Right lobe of liver (tissue), 6 donors: ENCODE measurements at regions not wholly inside any gene's neighbourhood (a gene's known extent, or its start where the extent isn't known, plus 50 kb on each side); places are given as distances from the start of the nearest gene placed in this dataset.

Source experiments
- ATAC-seq, 4 donors: fragments of 200-7000 bp; cut with Tn5 transposase; one replicate each; pipeline ENCODE4 v1.9.1; 2020; ENCODE audit warnings: mild to moderate bottlenecking in 4 of 4, moderate library complexity in 4 of 4
- DNase-seq, 3 donors: peaks; one replicate each; pipeline ENCODE4 v3.0.0-alpha.2; 2020
- H3K27ac ChIP-seq, 3 donors: fragments of 200-600 bp; one replicate each; pipeline ENCODE4 v1.8.0; 2022
- H3K27me3 ChIP-seq, 2 donors: fragments of 200-600 bp; one replicate each; pipeline ENCODE4 v1.8.0; 2022
- H3K36me3 ChIP-seq, 4 donors: fragments of 200-600 bp; sonication (generic) in 1 of 4; one replicate each; pipeline versions ENCODE4 v1.5.1 to v1.8.0; 2017 to 2022; ENCODE audit warnings: control low read depth in 1 of 4
- H3K4me1 ChIP-seq, 4 donors: fragments of 200-600 bp; sonication (generic) in 1 of 4; one replicate each; pipeline versions ENCODE4 v1.5.1 to v1.8.0; 2017 to 2022; ENCODE audit warnings: control low read depth in 1 of 4
- H3K4me3 ChIP-seq, 3 donors: fragments of 200-600 bp; one replicate each; pipeline ENCODE4 v1.8.0; 2022
- H3K9me3 ChIP-seq, 4 donors: fragments of 200-600 bp; sonication (generic) in 1 of 4; one replicate each; pipeline versions ENCODE4 v1.5.1 to v1.8.0; 2017 to 2022; ENCODE audit warnings: control low read depth in 1 of 4
- POLR2A ChIP-seq: fragments of 450-650 bp; IDR thresholded peaks from one replicate; pipeline ENCODE4 v1.6.1; 2017; ENCODE audit warnings: antibody characterized with exemption, mild to moderate bottlenecking
- WGBS: methylation state at CpG from one replicate; pipeline ENCODE4 v1.1.6; 2018; ENCODE audit warnings: low coverage, low lambda C conversion rate; ENCODE audit not compliant: insufficient coverage; ENCODE audit errors: missing lambda C conversion rate; 5-methylcytosine and 5-hydroxymethylcytosine counted together
- intact Hi-C, 2 donors: fragments of 100-400 bp; cut with DNase I; formaldehyde crosslinking; loops; one replicate each; pipeline versions ENCODE4 v1.11.2 to v1.14.1; 2022
- TF ChIP-seq, protein P1 (sequence below), 4 donors: fragments of 200-600 bp in 3 of 4; fragments of 450-650 bp in 1 of 4; IDR thresholded peaks; one replicate each; pipeline versions ENCODE4 v1.5.1 to v1.8.0; 2016 to 2022; ENCODE audit warnings: antibody characterized with exemption in 4 of 4, mild to moderate bottlenecking in 2 of 4
- donor health status: DM: no; HTN: yes; CAD: no.
- donor health status: DM: no; HTN: no; CAD: no.
- donor health status: DM: no; HTN: no; CAD: no.
- donor health status: DM: no; HTN: yes; CAD: no.
- donor health status: DM: no; HTN: yes; CAD: no.

- no peak for DNase-seq
- H3K27ac ChIP-seq: no peak overlapping the region
- H3K27me3 ChIP-seq: no peaks in the 10 kb centered on the region
- H3K9me3 ChIP-seq: no peaks in the 10 kb centered on the region
- TF ChIP-seq, protein P1, sequence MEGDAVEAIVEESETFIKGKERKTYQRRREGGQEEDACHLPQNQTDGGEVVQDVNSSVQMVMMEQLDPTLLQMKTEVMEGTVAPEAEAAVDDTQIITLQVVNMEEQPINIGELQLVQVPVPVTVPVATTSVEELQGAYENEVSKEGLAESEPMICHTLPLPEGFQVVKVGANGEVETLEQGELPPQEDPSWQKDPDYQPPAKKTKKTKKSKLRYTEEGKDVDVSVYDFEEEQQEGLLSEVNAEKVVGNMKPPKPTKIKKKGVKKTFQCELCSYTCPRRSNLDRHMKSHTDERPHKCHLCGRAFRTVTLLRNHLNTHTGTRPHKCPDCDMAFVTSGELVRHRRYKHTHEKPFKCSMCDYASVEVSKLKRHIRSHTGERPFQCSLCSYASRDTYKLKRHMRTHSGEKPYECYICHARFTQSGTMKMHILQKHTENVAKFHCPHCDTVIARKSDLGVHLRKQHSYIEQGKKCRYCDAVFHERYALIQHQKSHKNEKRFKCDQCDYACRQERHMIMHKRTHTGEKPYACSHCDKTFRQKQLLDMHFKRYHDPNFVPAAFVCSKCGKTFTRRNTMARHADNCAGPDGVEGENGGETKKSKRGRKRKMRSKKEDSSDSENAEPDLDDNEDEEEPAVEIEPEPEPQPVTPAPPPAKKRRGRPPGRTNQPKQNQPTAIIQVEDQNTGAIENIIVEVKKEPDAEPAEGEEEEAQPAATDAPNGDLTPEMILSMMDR (IDR thresholded peaks at IDR 0.05): no peak
- TF ChIP-seq POLR2A: no peak
- WGBS: 49% methylated on average over 6 of the region's 6 CpGs
- intact Hi-C loops: no loop called here
- no peak for ATAC-seq
- no peaks in the 10 kb centered on the region for H3K4me1 ChIP-seq
- no peaks in the 10 kb centered on the region for H3K36me3 ChIP-seq
- H3K4me3 ChIP-seq: no peak overlapping the region
Observed at GRCh38 chr2:147030966-147031720, 813.7 kb upstream of the ACVR2A start.

DNA sequence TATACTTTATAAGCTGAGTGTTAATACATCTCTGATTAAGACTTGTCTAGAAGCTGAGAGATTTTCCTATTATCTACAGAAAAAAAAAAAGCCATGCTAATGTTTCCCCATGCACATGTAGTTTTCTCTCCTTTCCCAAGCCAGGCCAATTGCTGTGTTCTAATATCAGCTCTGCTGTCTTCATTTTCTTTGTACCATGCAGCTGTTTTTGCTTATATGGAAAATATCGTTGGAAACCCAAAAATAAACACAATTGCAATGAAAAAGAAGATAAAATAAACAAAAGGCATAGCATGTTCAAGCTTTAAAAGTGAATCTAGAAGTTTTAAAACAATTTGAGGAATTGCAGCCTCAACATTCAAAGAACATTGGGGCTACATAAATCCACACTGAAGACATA, 817.4 kb upstream of the ACVR2A start:
- ATAC-seq: no peak
- H3K27me3 ChIP-seq: no peaks in the 10 kb centered on the region
- 14% methylated on average over 1 of the region's 1 CpG for WGBS
- intact Hi-C loops: no loop called here
- TF ChIP-seq, protein P1 (IDR thresholded peaks at IDR 0.05): no peak
- TF ChIP-seq POLR2A: no peak
- H3K27ac ChIP-seq: no peak overlapping the region
- H3K36me3 ChIP-seq: no peaks in the 10 kb centered on the region
- no peaks in the 10 kb centered on the region for H3K4me1 ChIP-seq
- DNase-seq: no peak
- H3K4me3 ChIP-seq: no peak overlapping the region
- H3K9me3 ChIP-seq: no peaks in the 10 kb centered on the region

GRCh38 chr2:147026664-147027295, 818.0 kb upstream of the ACVR2A start:
- no peak overlapping the region for H3K4me3 ChIP-seq
- H3K4me1 ChIP-seq: no peaks in the 10 kb centered on the region
- ATAC-seq: no peak
- DNase-seq: no peak
- TF ChIP-seq POLR2A: no peak
- TF ChIP-seq, protein P1 (IDR thresholded peaks at IDR 0.05): no peak
- H3K27ac ChIP-seq: no peak overlapping the region
- H3K27me3 ChIP-seq: no peaks in the 10 kb centered on the region
- H3K36me3 ChIP-seq: no peaks in the 10 kb centered on the region
- intact Hi-C loops: no loop called here
- no peaks in the 10 kb centered on the region for H3K9me3 ChIP-seq
- 56% methylated on average over 2 of the region's 2 CpGs for WGBS

DNA sequence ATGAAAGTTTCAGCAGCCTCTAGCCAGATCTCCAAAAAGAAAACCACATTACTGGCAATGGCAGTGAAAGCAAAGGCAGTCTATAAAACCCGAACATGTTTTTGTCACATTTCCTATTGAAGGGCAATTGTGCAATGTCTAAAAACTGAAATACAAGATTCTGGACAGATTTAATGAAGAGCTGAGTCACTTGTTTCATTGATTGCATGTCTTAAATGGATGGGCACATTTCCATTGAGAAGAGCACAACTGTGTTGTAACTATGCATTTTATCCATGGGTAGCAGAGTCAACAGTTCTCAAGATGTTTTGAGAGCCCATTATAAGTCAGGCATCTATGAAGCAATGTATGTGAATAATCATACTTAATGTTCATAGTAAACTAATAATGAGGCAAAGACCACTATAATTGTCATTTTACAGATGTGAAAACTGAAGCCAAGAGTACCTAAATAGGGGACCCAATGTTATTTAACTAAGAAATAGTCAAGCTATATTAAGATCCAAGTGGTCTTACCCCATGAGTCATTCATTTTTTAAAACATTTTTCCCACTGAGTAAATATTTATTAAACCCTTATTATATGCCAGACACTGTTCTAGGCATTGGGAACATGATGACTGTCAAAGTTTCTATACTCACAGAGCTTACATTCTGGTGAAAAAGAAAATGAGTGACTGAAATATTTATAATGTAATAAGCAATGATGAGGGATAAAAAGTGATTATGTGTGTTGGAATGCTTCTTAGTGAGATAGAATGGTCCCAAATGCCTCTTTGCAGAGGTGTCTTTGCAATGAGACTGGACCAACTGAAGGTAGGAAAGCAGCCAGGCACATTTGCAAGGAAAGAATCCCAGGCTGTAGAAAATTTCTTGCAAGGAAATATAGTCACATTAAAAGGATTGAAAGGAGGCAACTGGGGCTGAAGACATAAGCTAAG, 818.9 kb upstream of the ACVR2A start:
- ATAC-seq (no peak), DNase-seq (no peak)
- Histone ChIP-seq H3K4me1 (no peaks in the 10 kb centered on the region), H3K4me3 (no peak overlapping the region), H3K27ac (no peak overlapping the region), H3K36me3 (no peaks in the 10 kb centered on the region), H3K9me3 (no peaks in the 10 kb centered on the region), H3K27me3 (no peaks in the 10 kb centered on the region)
- 60% methylated on average over 1 of the region's 1 CpG for WGBS
- intact Hi-C loops: no loop called here
- no peak for TF ChIP-seq POLR2A
- TF ChIP-seq, protein P1 (IDR thresholded peaks at IDR 0.05): no peak
